GM18870 (cell line): ENCODE measurements at regions not wholly inside any gene's neighbourhood (a gene's known extent, or its start where the extent isn't known, plus 50 kb on each side); places are given as distances from the start of the nearest gene placed in this dataset.

Experiments used
- ATAC-seq: cut with Tn5 transposase; IDR thresholded peaks from one replicate; pipeline ENCODE4 v1.9.1; 2021; ENCODE audit warnings: moderate library complexity; ENCODE audit not compliant: unreplicated experiment

DNA sequence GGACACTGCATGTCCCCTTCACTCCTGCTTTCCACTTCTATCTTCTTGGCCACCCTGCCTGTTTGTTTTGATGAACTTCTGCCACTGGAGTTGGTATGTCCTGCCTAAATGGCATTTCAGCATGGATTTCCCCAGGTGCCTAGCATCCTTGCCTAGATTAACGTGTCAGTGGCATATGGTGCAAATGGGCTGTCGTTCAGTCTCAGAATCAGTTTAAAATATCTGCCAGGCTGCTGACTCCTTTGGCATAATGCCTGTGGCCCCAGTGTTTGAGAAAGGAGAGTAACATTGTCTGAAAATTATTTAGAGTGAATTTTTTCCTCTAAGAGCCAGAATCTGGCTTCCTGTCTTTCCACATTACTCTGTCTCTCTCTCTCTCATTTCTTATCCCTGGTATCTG lies 64.9 kb upstream of the BARHL2 start:
- ATAC-seq: no peak

DNA sequence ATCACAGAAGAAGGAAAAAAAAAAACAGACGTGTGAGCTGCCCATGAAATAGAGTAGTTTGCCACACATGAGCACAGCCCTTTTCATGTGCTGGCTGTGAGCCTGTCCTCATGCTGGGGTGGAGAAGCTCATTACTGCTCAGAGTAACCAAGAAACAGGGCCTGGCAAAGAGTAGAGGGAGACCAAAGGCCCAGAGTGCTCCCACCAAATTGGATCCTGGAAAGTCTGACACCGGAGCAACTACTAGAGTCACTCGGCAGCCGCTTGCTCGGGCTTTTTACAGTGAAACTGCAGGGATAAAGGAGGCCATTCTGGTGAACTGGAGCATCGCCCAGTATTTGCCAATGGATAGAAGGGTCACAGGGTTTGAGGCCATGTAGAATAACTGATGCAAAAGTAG lies 64.4 kb upstream of the BARHL2 start:
- ATAC-seq: no peak

DNA sequence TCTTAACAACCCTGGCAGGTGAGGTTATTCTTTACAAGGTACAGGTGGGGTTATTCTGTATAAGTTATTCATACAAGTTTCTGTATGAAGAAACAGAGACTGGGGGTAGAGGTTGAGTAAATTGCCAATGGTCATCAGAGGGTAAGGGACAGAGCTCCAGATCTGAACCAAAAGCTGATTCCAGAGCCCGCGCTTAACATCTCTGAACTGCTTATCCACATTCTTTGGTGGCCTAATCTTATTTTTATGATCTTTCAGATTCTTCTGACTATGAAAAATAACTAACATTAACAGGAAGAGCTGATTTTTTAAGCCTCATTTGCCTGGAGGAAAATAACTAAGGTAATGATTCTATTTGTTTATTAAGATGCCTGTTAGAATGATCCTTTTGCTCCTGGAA lies 63.9 kb upstream of the BARHL2 start:
- ATAC-seq: no peak

- no peak for ATAC-seq
Observed at GRCh38 chr1:90779573-90779972, 62.5 kb upstream of the BARHL2 start.

- ATAC-seq: no peak
Observed at GRCh38 chr1:90778486-90778885, 61.4 kb upstream of the BARHL2 start.

GRCh38 chr1:90773812-90774211 lies 56.7 kb upstream of the BARHL2 start:
- ATAC-seq: no peak

GRCh38 chr1:90768826-90769225 lies 51.7 kb upstream of the BARHL2 start:
- ATAC-seq: no peak

DNA sequence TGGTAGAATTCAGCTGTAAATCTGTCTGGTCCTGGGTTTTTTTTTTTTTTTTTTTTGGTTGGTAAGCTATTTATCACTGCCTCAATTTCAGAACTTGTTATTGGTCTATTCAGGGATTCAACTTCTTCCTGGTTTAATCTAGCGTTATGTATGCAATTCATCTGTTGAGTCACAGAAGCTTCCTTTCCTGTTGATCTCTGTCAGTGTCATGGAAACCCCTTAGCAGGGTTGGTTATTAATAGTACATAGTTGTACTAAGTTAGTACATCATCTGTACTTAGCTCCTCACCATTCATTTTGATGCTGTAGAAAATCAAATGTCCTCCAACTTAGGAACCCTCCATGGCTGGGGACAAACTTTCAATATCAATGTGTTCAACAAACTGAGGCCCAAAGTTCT lies 51.0 kb upstream of the BARHL2 start:
- no peak for ATAC-seq
